ENCODE measurements at regions not wholly inside any gene's neighbourhood (a gene's known extent, or its start where the extent isn't known, plus 50 kb on each side); places are given as distances from the start of the nearest gene placed in this dataset.

GRCh38 chr22:19629720-19630419 lies 84.4 kb upstream of the SEPTIN5 start (continued):
- TF ChIP-seq BCLAF1 (IDR thresholded peaks at IDR 0.05; ENCODE audit: borderline replicate concordance in 1 of 2, control insufficient read depth in 1 of 2, low read depth in 2 of 2, low read length in 1 of 2), result no peak
- peak; percentile 75; the same call in 1 of the 2 replicates for TF ChIP-seq IRF9 (tag; IDR thresholded peaks at IDR 0.05)
- peak in 1 of 2 experiments; percentile 82; a peak in 3 of 4 replicates for TF ChIP-seq FOXK2 (conservative IDR thresholded peaks at IDR 0.05 in 1 of 2, IDR thresholded peaks at IDR 0.05 in 1 of 2; ENCODE audit: low read depth in 2 of 2)
- no peak for TF ChIP-seq FOXA1 (IDR thresholded peaks at IDR 0.05; ENCODE audit: borderline replicate concordance)
- peak; percentile 63; the same call in 1 of the 2 replicates for TF ChIP-seq SREBF1 (IDR thresholded peaks at IDR 0.05; ENCODE audit: borderline replicate concordance, low read depth, low read length)
- TF ChIP-seq BDP1 (IDR thresholded peaks at IDR 0.05; ENCODE audit: insufficient read depth, insufficient read length), result no peak
- no peak for TF ChIP-seq TAF7 (tag; IDR thresholded peaks at IDR 0.05)
- TF ChIP-seq SMAD1 (IDR thresholded peaks at IDR 0.05; ENCODE audit: low read depth, low read length, partially characterized antibody), result no peak
- TF ChIP-seq BACH1 (tag; IDR thresholded peaks at IDR 0.05), result no peak
- no peak for TF ChIP-seq TFAM (CRISPR knock-in tag; conservative IDR thresholded peaks at IDR 0.05)
- TF ChIP-seq PATZ1 (CRISPR knock-in tag; IDR thresholded peaks at IDR 0.05; ENCODE audit: borderline replicate concordance), result no peak
- peak; percentile 76; the same call in 1 of the 2 replicates for TF ChIP-seq ZFP91 (CRISPR knock-in tag; IDR thresholded peaks at IDR 0.05)
- TF ChIP-seq PML (IDR thresholded peaks at IDR 0.05; ENCODE audit: low read length), result 0 out of 2 replicates have a peak, but pooled peaks have one; percentile 25
- peak; percentile 56; the same call in 1 of the 2 replicates for TF ChIP-seq NKRF (IDR thresholded peaks at IDR 0.05; ENCODE audit: borderline replicate concordance)
- TF ChIP-seq ZEB2 (IDR thresholded peaks at IDR 0.05), result peak; percentile 85; the same call in 1 of the 2 replicates
- TF ChIP-seq ZC3H8 (IDR thresholded peaks at IDR 0.05), result no peak
- TF ChIP-seq STAT5A (IDR thresholded peaks at IDR 0.05; ENCODE audit: borderline replicate concordance, low read length), result no peak; the same call in 1 of the 2 replicates
- TF ChIP-seq OTX1 (CRISPR knock-in tag; IDR thresholded peaks at IDR 0.05), result no peak
